Activated CD4-positive, alpha-beta T cell treated with anti-CD3 and anti-CD28 coated beads, Interleukin-2, amount 10 ng/mL, durations not matched to agents 7 days and 5 days (primary cell): ENCODE measurements at regions not wholly inside any gene's neighbourhood (a gene's known extent, or its start where the extent isn't known, plus 50 kb on each side); places are given as distances from the start of the nearest gene placed in this dataset.

Source experiments
- CTCF ChIA-PET: fragments of 350-600 bp; sonication (Branson Sonifier 250); formaldehyde crosslinking; loops from one replicate; lab custom pipeline; 2021; ENCODE audit warnings: antibody characterized with exemption; lab: Charles Lee
- POLR2A ChIA-PET: fragments of 350-600 bp; sonication (Branson Sonifier 250); formaldehyde crosslinking; loops from one replicate; lab custom pipeline; 2021; ENCODE audit warnings: antibody characterized with exemption; lab: Charles Lee
- DNase-seq: peaks from one replicate; pipeline ENCODE4 v3.0.0-alpha.2; 2020
- H3K27ac Mint-ChIP-seq: one replicate; pipeline ENCODE4 v1.8.0; 2021; ENCODE audit warnings: mild to moderate bottlenecking, moderate library complexity, mixed read lengths
- H3K27me3 Mint-ChIP-seq: one replicate; pipeline ENCODE4 v1.8.0; 2021; ENCODE audit warnings: mixed read lengths
- H3K36me3 Mint-ChIP-seq: one replicate; pipeline ENCODE4 v1.8.0; 2021; ENCODE audit warnings: low read depth, mixed read lengths
- H3K4me1 Mint-ChIP-seq: one replicate; pipeline ENCODE4 v1.8.0; 2021; ENCODE audit warnings: mixed read lengths
- H3K4me3 Mint-ChIP-seq: one replicate; pipeline ENCODE4 v1.8.0; 2021; ENCODE audit warnings: mild to moderate bottlenecking, moderate library complexity, mixed read lengths
- H3K9me3 Mint-ChIP-seq: one replicate; pipeline ENCODE4 v1.8.0; 2021; ENCODE audit warnings: mixed read lengths

- ChIA-PET CTCF (interaction anchor here (0.5 kb wide), 1 partner anchor 56 kb away, joined by 3 read pairs; no protein-coding TSS in a partner anchor), POLR2A (no interaction called here)
- no peak for DNase-seq
- no peaks in the 10 kb centered on the region for H3K9me3 Mint-ChIP-seq
- H3K27me3 Mint-ChIP-seq: peaks cover 11% of the 10 kb centered on the region
- H3K36me3 Mint-ChIP-seq: no peaks in the 10 kb centered on the region
- no peak overlapping the region for H3K4me3 Mint-ChIP-seq
- H3K4me1 Mint-ChIP-seq: peaks cover 4% of the 10 kb centered on the region
- no peak overlapping the region for H3K27ac Mint-ChIP-seq
Measured at GRCh38 chr14:58733451-58734208, 95.9 kb downstream of the DACT1 start.

DNA sequence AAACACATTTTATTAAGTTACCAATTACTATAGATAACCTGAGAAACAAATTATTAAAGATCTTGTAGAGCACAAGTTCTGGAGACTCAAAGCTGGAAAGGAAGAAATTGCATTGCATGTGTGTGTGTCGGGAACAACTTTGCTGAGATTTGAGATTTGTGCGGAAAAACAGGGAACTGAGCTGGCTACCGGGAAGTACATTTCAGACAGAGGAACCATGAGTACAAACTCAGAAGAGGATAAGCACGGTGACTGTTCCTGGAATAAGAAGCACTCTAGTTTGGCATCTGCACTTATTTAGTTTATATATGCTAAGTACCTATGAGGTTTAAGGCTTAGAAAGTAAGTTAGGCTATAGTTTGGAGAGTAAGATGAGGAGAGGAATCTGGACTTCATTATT, 97.8 kb downstream of the DACT1 start:
- H3K27me3 Mint-ChIP-seq: peaks cover 16% of the 10 kb centered on the region
- H3K27ac Mint-ChIP-seq: no peak overlapping the region
- DNase-seq: no peak
- CTCF ChIA-PET: interaction anchor here (1.8 kb wide), 1 partner anchor 10 kb away, joined by 6 read pairs; no protein-coding TSS in a partner anchor
- no peak overlapping the region for H3K4me3 Mint-ChIP-seq
- no peaks in the 10 kb centered on the region for H3K9me3 Mint-ChIP-seq
- H3K4me1 Mint-ChIP-seq: peaks cover 4% of the 10 kb centered on the region
- no peaks in the 10 kb centered on the region for H3K36me3 Mint-ChIP-seq
- POLR2A ChIA-PET: no interaction called here

GRCh38 chr14:58736606-58737005, 98.8 kb downstream of the DACT1 start:
- Mint-ChIP-seq H3K4me1 (peaks cover 4% of the 10 kb centered on the region), H3K4me3 (no peak overlapping the region), H3K27me3 (peaks cover 19% of the 10 kb centered on the region), H3K9me3 (no peaks in the 10 kb centered on the region), H3K36me3 (no peaks in the 10 kb centered on the region), H3K27ac (no peak overlapping the region)
- DNase-seq: no peak
- POLR2A ChIA-PET: no interaction called here
- CTCF ChIA-PET: interaction anchor here (0.8 kb wide), 1 partner anchor 14 kb away, joined by 4 read pairs; no protein-coding TSS in a partner anchor

DNA sequence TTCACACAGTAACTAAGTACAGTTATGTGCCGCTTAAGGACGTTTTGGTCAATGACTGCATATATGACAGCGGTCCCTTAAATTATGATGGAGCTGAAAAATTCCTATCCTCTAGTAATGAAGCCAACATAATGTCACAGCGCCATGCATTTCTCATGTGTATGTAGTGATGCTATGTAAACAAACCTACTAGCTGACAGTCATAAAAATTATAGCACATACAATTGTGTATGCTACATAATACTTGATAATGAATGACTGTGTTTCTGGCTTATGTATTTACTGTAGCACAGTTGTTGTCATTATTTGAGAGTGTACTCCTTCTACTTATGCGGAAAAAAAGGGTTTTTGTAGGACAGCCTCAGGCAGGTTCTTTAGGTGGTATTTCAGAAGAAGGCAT, 99.7 kb downstream of the DACT1 start:
- no peak for DNase-seq
- peaks cover 4% of the 10 kb centered on the region for H3K4me1 Mint-ChIP-seq
- POLR2A ChIA-PET: no interaction called here
- peaks cover 19% of the 10 kb centered on the region for H3K27me3 Mint-ChIP-seq
- CTCF ChIA-PET: interaction anchor here (0.8 kb wide), 1 partner anchor 14 kb away, joined by 4 read pairs; no protein-coding TSS in a partner anchor
- H3K36me3 Mint-ChIP-seq: no peaks in the 10 kb centered on the region
- no peak overlapping the region for H3K27ac Mint-ChIP-seq
- H3K9me3 Mint-ChIP-seq: no peaks in the 10 kb centered on the region
- H3K4me3 Mint-ChIP-seq: no peak overlapping the region

DNA sequence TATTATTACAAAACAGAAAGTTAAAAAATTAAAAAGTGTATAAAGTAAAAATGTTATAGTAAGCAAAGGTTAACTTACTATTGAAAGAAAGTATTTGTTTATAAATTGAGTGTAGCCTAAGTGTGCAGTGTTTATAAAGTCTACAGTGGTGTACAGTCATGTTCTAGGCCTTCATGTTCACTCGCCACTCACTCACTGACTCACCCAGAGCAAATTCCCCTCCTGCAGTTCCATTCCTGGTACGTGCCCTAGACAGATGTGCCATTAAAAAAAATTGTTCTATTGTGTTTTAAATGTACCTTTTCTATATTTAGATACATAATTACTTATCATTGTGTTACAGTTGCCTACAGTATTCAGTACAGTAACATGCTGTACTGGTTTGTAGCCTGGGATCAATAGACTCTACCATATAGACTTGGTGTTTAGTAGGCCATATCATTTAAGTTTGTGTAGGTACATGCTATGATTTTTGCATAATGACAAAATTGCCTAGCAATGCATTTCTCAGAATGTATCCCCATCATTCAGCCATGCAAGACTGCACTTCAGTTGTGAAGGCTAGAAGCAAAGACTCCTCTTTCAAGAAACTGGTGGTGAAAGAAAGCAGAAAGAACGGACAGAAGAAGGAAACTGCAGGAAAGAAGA, 100.6 kb downstream of the DACT1 start:
- DNase-seq: no peak
- Mint-ChIP-seq H3K9me3 (no peaks in the 10 kb centered on the region), H3K4me3 (no peak overlapping the region), H3K27ac (no peak overlapping the region), H3K27me3 (peaks cover 19% of the 10 kb centered on the region), H3K36me3 (no peaks in the 10 kb centered on the region), H3K4me1 (peaks cover 4% of the 10 kb centered on the region)
- ChIA-PET CTCF (no interaction called here), POLR2A (no interaction called here)

DNA sequence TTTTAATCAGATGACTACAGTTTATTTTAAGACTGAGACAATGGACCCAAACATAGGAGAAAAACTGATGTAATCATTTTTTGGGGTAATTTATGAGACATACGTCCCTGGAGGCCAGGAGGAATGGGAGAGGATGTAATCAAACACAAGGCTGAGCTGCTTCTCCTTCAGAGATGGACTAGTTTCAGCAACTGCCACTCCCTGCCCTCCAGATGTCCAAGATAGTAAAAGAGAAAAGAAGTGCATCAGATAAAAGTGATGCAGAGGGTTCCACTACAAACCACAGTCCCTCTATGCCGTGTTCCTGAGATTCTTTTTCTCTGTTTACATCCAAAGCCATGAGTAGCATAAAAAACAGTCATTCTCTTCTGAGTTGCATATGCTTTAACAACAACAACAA, 101.1 kb downstream of the DACT1 start:
- ChIA-PET CTCF (no interaction called here), POLR2A (no interaction called here)
- H3K9me3 Mint-ChIP-seq: no peaks in the 10 kb centered on the region
- no peak overlapping the region for H3K27ac Mint-ChIP-seq
- peaks cover 19% of the 10 kb centered on the region for H3K27me3 Mint-ChIP-seq
- DNase-seq: no peak
- no peak overlapping the region for H3K4me3 Mint-ChIP-seq
- H3K4me1 Mint-ChIP-seq: no peaks in the 10 kb centered on the region
- no peaks in the 10 kb centered on the region for H3K36me3 Mint-ChIP-seq

- POLR2A ChIA-PET: no interaction called here
- Mint-ChIP-seq H3K4me3 (no peak overlapping the region), H3K9me3 (no peaks in the 10 kb centered on the region), H3K36me3 (no peaks in the 10 kb centered on the region), H3K4me1 (no peaks in the 10 kb centered on the region), H3K27ac (no peak overlapping the region), H3K27me3 (peaks cover 19% of the 10 kb centered on the region)
- no peak for DNase-seq
- CTCF ChIA-PET: no interaction called here
Measured at GRCh38 chr14:58739674-58740073, 101.9 kb downstream of the DACT1 start.

- H3K4me1 Mint-ChIP-seq: no peaks in the 10 kb centered on the region
- DNase-seq: no peak
- no peaks in the 10 kb centered on the region for H3K9me3 Mint-ChIP-seq
- CTCF ChIA-PET: no interaction called here
- no peaks in the 10 kb centered on the region for H3K36me3 Mint-ChIP-seq
- no peak overlapping the region for H3K4me3 Mint-ChIP-seq
- peaks cover 16% of the 10 kb centered on the region for H3K27me3 Mint-ChIP-seq
- POLR2A ChIA-PET: no interaction called here
- no peak overlapping the region for H3K27ac Mint-ChIP-seq
Measured at GRCh38 chr14:58740379-58740935, 102.7 kb downstream of the DACT1 start.

DNA sequence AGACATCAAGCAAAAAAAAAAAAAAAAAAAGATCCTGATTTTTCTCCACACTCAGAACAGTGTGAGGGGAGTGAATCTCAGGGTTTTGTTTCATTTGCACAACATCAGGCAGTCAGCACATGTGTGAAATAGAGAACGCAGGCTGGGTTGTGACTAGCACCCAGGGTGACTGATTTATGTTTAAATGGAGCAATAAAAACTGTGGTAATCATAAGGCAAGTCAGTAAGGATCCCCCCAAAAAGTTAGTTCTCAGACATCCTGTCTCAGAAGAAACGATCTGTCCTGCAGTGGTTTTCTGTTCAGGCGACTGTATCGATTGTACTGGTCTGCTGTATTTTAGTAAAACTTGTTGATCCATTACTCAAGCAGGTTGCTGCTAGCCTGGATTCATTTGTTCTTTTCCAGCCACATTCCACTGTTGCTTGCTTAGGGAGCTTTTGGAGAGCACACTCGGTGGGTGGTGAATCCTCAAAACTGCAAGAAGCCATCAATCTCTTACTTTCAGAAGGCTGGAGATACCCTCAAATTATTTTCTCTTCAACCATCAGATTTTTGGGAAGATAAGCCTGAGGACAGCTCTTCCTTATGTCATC, 107.1 kb downstream of the DACT1 start:
- H3K4me1 Mint-ChIP-seq: peaks cover 9% of the 10 kb centered on the region
- no peak overlapping the region for H3K27ac Mint-ChIP-seq
- no peaks in the 10 kb centered on the region for H3K9me3 Mint-ChIP-seq
- no peaks in the 10 kb centered on the region for H3K36me3 Mint-ChIP-seq
- ChIA-PET POLR2A (no interaction called here), CTCF (interaction anchor here (1.6 kb wide), 1 partner anchor 10 kb away, joined by 6 read pairs; no protein-coding TSS in a partner anchor)
- H3K4me3 Mint-ChIP-seq: no peak overlapping the region
- H3K27me3 Mint-ChIP-seq: peaks cover 10% of the 10 kb centered on the region
- DNase-seq: no peak

DNA sequence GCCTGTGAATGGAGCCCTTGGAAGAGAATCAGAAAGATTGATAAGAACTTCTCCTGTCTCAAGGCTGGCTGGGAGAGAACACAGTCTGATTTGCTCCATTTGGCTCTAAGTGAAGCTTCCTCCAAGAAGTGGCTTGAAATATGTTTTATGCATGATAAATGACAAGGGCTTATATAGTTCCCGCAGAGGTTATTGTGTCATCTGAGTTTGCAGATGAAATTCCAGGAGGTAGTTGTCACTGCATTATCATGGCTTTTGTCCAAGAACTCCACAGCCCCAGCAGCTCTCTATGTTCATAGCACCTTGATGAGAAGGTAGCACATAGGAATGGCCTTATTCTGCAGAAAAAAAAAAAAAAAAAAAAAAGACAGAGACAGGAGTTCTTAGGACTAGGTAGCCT, 108.5 kb downstream of the DACT1 start:
- H3K4me1 Mint-ChIP-seq: peaks cover 11% of the 10 kb centered on the region
- no peaks in the 10 kb centered on the region for H3K36me3 Mint-ChIP-seq
- peaks cover 5% of the 10 kb centered on the region for H3K27me3 Mint-ChIP-seq
- H3K4me3 Mint-ChIP-seq: no peak overlapping the region
- H3K27ac Mint-ChIP-seq: no peak overlapping the region
- H3K9me3 Mint-ChIP-seq: no peaks in the 10 kb centered on the region
- POLR2A ChIA-PET: interaction anchor here (0.7 kb wide), 1 partner anchor 1687 kb away, joined by 3 read pairs; no protein-coding TSS in a partner anchor
- CTCF ChIA-PET: interaction anchor here (1.6 kb wide), 1 partner anchor 11 kb away, joined by 6 read pairs; no protein-coding TSS in a partner anchor
- no peak for DNase-seq

GRCh38 chr14:58746701-58747100, 108.9 kb downstream of the DACT1 start:
- ChIA-PET CTCF (interaction anchor here (1.6 kb wide), 1 partner anchor 12 kb away, joined by 6 read pairs; no protein-coding TSS in a partner anchor), POLR2A (interaction anchor here (0.7 kb wide), 1 partner anchor 1687 kb away, joined by 3 read pairs; no protein-coding TSS in a partner anchor)
- no peak overlapping the region for H3K27ac Mint-ChIP-seq
- peaks cover 11% of the 10 kb centered on the region for H3K4me1 Mint-ChIP-seq
- H3K36me3 Mint-ChIP-seq: no peaks in the 10 kb centered on the region
- peaks cover 5% of the 10 kb centered on the region for H3K27me3 Mint-ChIP-seq
- H3K4me3 Mint-ChIP-seq: no peak overlapping the region
- no peak for DNase-seq
- H3K9me3 Mint-ChIP-seq: no peaks in the 10 kb centered on the region

DNA sequence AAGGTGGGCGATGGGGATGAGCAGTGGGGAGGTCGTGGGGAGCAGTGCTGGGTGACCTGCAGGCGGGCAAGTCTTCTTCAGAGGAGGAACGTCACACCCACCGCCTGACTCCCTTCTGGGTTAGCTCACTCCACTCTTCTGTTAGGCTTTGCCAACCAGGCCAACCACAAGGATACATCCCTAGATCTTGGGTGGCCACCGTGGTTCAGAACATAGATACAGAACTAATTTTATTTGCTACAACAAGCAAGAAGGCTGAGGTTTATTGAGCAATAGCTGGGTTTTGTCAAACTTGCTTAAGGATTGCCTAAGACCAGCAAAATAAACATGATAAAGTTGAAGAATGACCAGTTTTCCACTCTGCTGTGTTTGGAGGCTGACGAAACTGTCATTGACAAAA, 109.4 kb downstream of the DACT1 start:
- Mint-ChIP-seq H3K4me1 (peaks cover 11% of the 10 kb centered on the region), H3K27ac (no peak overlapping the region), H3K9me3 (no peaks in the 10 kb centered on the region), H3K4me3 (no peak overlapping the region), H3K27me3 (peaks cover 5% of the 10 kb centered on the region), H3K36me3 (no peaks in the 10 kb centered on the region)
- CTCF ChIA-PET: no interaction called here
- POLR2A ChIA-PET: no interaction called here
- DNase-seq: no peak
